ENCODE measurements at regions not wholly inside any gene's neighbourhood (a gene's known extent, or its start where the extent isn't known, plus 50 kb on each side); places are given as distances from the start of the nearest gene placed in this dataset.

GRCh38 chr2:59232394-59233165 is 991.5 kb upstream of the FANCL start:
- Histone ChIP-seq H3K23ac (ENCODE audit: insufficient read length) (no peak overlapping the region), H3K9me3 (ENCODE audit: insufficient read depth in 2 of 2, low read depth in 1 of 2, low read length in 1 of 2) (no peaks in the 10 kb centered on the region), H3K9ac (replicated peaks in 1 of 4; ENCODE audit: extremely low read depth in 1 of 4, low read depth in 3 of 4, low read length in 3 of 4) (no peak overlapping the region), H2BK15ac (ENCODE audit: low read length) (no peak overlapping the region), H3K27me3 (replicated peaks in 1 of 4; ENCODE audit: control insufficient read depth in 3 of 4, extremely low read depth in 1 of 4, insufficient read depth in 3 of 4, low read length in 3 of 4) (no peaks in the 10 kb centered on the region), H2BK20ac (ENCODE audit: low read length) (no peak overlapping the region), H2BK5ac (ENCODE audit: low read depth, low read length) (no peak overlapping the region), H2BK12ac (ENCODE audit: low read depth, low read length) (no peak overlapping the region), H3K14ac (ENCODE audit: insufficient read length) (no peak overlapping the region), H3K4me3 (ENCODE audit: extremely low read depth in 1 of 4, insufficient read depth in 2 of 4, low read depth in 3 of 4, low read length in 4 of 4) (no peak overlapping the region), H2BK120ac (replicated peaks; ENCODE audit: low read depth, low read length) (no peak overlapping the region), H3K4me2 (ENCODE audit: insufficient read depth in 1 of 2, low read depth in 2 of 2, low read length in 2 of 2) (no peak overlapping the region), H3K27ac (ENCODE audit: low read depth, low read length) (no peak overlapping the region), H3K79me1 (ENCODE audit: low read depth, low read length) (no peaks in the 10 kb centered on the region), H4K20me1 (replicated peaks in 1 of 2; ENCODE audit: control insufficient read depth in 1 of 2, insufficient read depth in 2 of 2, low read length in 2 of 2) (no peaks in the 10 kb centered on the region), H3K4me1 (replicated peaks in 1 of 4; ENCODE audit: control insufficient read depth in 3 of 4, insufficient read depth in 4 of 4, low read length in 3 of 4) (no peaks in the 10 kb centered on the region), H2AK5ac (ENCODE audit: low read depth, low read length) (no peak overlapping the region), H3K56ac (replicated peaks; ENCODE audit: insufficient read length, low read depth, low read length) (no peak overlapping the region), H3K36me3 (ENCODE audit: control insufficient read depth in 2 of 4, insufficient read depth in 4 of 4, low read length in 3 of 4) (no peaks in the 10 kb centered on the region), H4K91ac (replicated peaks; ENCODE audit: insufficient read length, low read length) (no peak overlapping the region), H4K5ac (ENCODE audit: insufficient read length, low read depth, low read length) (no peak overlapping the region), H3K23me2 (ENCODE audit: low read depth, low read length) (no peaks in the 10 kb centered on the region; the same call in 1 of the 2 replicates), H4K8ac (ENCODE audit: extremely low read depth, insufficient read depth, low read length) (no peak overlapping the region), H3K79me2 (ENCODE audit: control insufficient read depth in 1 of 2, insufficient read depth in 2 of 2, low read length in 2 of 2) (no peaks in the 10 kb centered on the region), H3K4ac (replicated peaks; ENCODE audit: insufficient read length, low read depth, low read length) (no peak overlapping the region), H3K18ac (ENCODE audit: extremely low read depth, low read length) (no peak overlapping the region), H2AFZ (ENCODE audit: low read length) (no peak overlapping the region)
- ChIA-PET CTCF (ENCODE audit: partially characterized antibody) (interaction anchor here (1.1 kb wide), 1 partner anchor 207 kb away, joined by 3 read pairs; no protein-coding TSS in a partner anchor), POLR2A (ENCODE audit: partially characterized antibody) (no interaction called here)
- DNase-seq (ENCODE audit: low read depth in 1 of 2, low spot score in 2 of 2) = no peak
- WGBS, 2 experiments (ENCODE audit: extremely low coverage in 1 of 2, insufficient coverage in 1 of 2, insufficient read length in 1 of 2, insufficient replicate concordance in 2 of 2, low coverage in 1 of 2, low lambda C conversion rate in 2 of 2, missing lambda C conversion rate in 1 of 2) = 89% methylated on average over 10 of the region's 10 CpGs; no CpG with 5 or more reads in 1 of the 2 experiments
- no peak for FAIRE-seq
- no peak for TF ChIP-seq SIRT6 (IDR thresholded peaks at IDR 0.05; ENCODE audit: low read length)
- no peak for TF ChIP-seq TEAD4 (IDR thresholded peaks at IDR 0.05; ENCODE audit: low read depth, low read length)
